ENCODE measurements at regions not wholly inside any gene's neighbourhood (a gene's known extent, or its start where the extent isn't known, plus 50 kb on each side); places are given as distances from the start of the nearest gene placed in this dataset.

DNA sequence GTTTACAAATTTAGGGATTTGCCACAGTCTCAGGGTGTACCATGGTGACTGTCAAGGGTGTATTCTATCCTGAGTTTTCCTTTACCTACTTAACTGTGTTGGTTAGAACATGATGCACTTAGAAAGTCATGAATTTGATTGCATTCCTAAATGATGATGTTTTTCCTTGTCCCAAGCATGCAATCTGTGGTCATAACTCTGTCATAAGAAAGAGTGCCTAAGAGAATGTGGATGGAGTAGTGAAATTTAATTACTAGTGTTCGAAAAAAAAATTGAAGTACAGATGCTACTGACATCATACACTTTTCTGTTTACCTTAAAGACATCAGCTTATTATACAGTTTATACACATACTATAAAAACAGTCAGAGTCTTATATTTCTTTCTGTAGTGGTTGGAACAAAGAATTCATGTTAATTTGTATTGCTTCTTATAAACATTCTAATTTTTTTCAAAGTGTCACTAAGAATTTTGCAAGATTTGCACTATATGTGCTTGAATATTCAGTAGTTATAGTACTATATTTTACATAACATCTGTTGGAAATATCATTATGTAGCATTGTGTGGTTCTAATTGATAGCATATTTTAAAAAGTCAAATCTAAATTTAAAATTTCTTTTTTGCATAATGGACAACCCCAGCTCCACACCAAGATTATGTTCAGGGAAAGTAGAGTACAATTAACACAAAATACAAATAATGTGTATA, 231.3 kb upstream of the KCNMB2 start:
- peaks cover 0 to 4% of the 10 kb centered on the region in 2 experiments for H3K4me1 ChIP-seq (ENCODE audit: control insufficient read depth in 1 of 2, insufficient read depth in 2 of 2, low read length in 2 of 2)
- H3K79me1 ChIP-seq (ENCODE audit: low read length) = no peaks in the 10 kb centered on the region
- WGBS (ENCODE audit: extremely low coverage, insufficient coverage, insufficient read length) = no CpG with 5 or more reads among the region's 1 CpG
- H2BK12ac ChIP-seq (ENCODE audit: low read length) = no peak overlapping the region
- H3K36me3 ChIP-seq (ENCODE audit: control insufficient read depth in 1 of 2, insufficient read depth in 2 of 2, low read length in 2 of 2) = no peaks in the 10 kb centered on the region
- H3K27ac ChIP-seq (ENCODE audit: low read depth, low read length) = no peak overlapping the region
- no peak overlapping the region for H3K23ac ChIP-seq (ENCODE audit: low read length)
- H2BK120ac ChIP-seq (ENCODE audit: insufficient read depth, low read length, poor library complexity) = no peak overlapping the region
- no peaks in the 10 kb centered on the region for H3K79me2 ChIP-seq (ENCODE audit: control insufficient read depth, insufficient read depth, low read length, poor library complexity)
- DNase-seq = peak in 1 of 2 donors; percentile 23
- no peaks in the 10 kb centered on the region for H3K9me3 ChIP-seq (ENCODE audit: insufficient read depth, low read depth, low read length)
- H4K12ac ChIP-seq (ENCODE audit: low read depth, low read length) = no peak overlapping the region
- H3K9ac ChIP-seq (ENCODE audit: low read length) = no peak overlapping the region
- H3K14ac ChIP-seq (ENCODE audit: low read length) = no peak overlapping the region
- H3K4me3 ChIP-seq (ENCODE audit: low read depth, low read length) = no peak overlapping the region
- H3K4me2 ChIP-seq (ENCODE audit: low read length) = no peak overlapping the region
- H3K4ac ChIP-seq (ENCODE audit: low read depth, low read length) = no peak overlapping the region
- H2BK5ac ChIP-seq (ENCODE audit: low read depth, low read length, poor library complexity) = no peak overlapping the region
- H4K91ac ChIP-seq (ENCODE audit: low read depth, low read length) = no peak overlapping the region
- no peak overlapping the region for H4K8ac ChIP-seq (ENCODE audit: low read depth, low read length)
- no peaks in the 10 kb centered on the region for H3K27me3 ChIP-seq (ENCODE audit: insufficient read depth, low read length)
- no peak overlapping the region for H2AK5ac ChIP-seq (ENCODE audit: low read length)
- no peak overlapping the region for H2AFZ ChIP-seq (ENCODE audit: insufficient read depth, low read length, poor library complexity)
- H3K18ac ChIP-seq (ENCODE audit: low read length) = no peak overlapping the region

DNA sequence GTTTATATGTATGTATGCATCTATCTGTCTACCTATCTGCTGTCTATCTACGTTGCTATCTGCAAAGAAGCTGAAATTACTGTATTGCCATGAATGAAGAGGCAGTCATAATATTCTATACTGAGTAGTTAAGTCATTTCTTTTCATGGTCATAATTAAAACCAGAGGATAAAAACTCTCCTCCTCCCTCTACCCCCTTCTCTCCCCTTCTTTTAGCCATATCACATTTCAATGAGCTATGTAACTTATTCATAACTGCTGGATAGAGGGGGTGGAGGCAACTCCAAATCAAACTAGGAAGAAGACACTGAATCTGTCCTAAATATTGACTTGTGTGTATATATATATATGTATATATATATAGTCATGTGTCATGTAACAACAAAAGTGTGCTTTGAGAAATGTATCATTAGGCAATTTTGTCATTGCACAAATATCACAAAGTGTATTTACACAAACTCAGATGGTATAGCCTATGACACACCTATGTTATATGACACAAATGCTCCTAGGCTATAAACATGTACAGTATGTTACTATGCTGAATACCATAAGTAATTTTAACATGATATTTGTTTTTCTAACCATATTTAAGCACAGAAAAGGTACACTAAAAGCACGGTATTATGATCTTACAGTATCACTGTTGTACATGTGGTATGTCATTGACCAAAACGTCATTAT, 229.7 kb upstream of the KCNMB2 start:
- H3K4me3 ChIP-seq (ENCODE audit: low read depth, low read length) = no peak overlapping the region
- no peaks in the 10 kb centered on the region for H3K79me1 ChIP-seq (ENCODE audit: low read length)
- H3K4me2 ChIP-seq (ENCODE audit: low read length) = no peak overlapping the region
- no peak overlapping the region for H4K12ac ChIP-seq (ENCODE audit: low read depth, low read length)
- H3K4me1 ChIP-seq (ENCODE audit: control insufficient read depth in 1 of 2, insufficient read depth in 2 of 2, low read length in 2 of 2) = peaks cover 0 to 4% of the 10 kb centered on the region in 2 experiments
- H3K23ac ChIP-seq (ENCODE audit: low read length) = no peak overlapping the region
- H3K4ac ChIP-seq (ENCODE audit: low read depth, low read length) = no peak overlapping the region
- no peak overlapping the region for H2AFZ ChIP-seq (ENCODE audit: insufficient read depth, low read length, poor library complexity)
- no peak overlapping the region for H3K18ac ChIP-seq (ENCODE audit: low read length)
- no peak for DNase-seq
- no peak overlapping the region for H3K27ac ChIP-seq (ENCODE audit: low read depth, low read length)
- H3K9me3 ChIP-seq (ENCODE audit: insufficient read depth, low read depth, low read length) = no peaks in the 10 kb centered on the region
- no peak overlapping the region for H2BK5ac ChIP-seq (ENCODE audit: low read depth, low read length, poor library complexity)
- H4K91ac ChIP-seq (ENCODE audit: low read depth, low read length) = no peak overlapping the region
- no CpG with 5 or more reads among the region's 3 CpGs for WGBS (ENCODE audit: extremely low coverage, insufficient coverage, insufficient read length)
- no peak overlapping the region for H2BK12ac ChIP-seq (ENCODE audit: low read length)
- H2BK120ac ChIP-seq (ENCODE audit: insufficient read depth, low read length, poor library complexity) = no peak overlapping the region
- no peak overlapping the region for H4K8ac ChIP-seq (ENCODE audit: low read depth, low read length)
- H3K79me2 ChIP-seq (ENCODE audit: control insufficient read depth, insufficient read depth, low read length, poor library complexity) = no peaks in the 10 kb centered on the region
- H3K9ac ChIP-seq (ENCODE audit: low read length) = no peak overlapping the region
- H3K14ac ChIP-seq (ENCODE audit: low read length) = no peak overlapping the region
- no peaks in the 10 kb centered on the region for H3K36me3 ChIP-seq (ENCODE audit: control insufficient read depth in 1 of 2, insufficient read depth in 2 of 2, low read length in 2 of 2)
- no peak overlapping the region for H2AK5ac ChIP-seq (ENCODE audit: low read length)
- H3K27me3 ChIP-seq (ENCODE audit: insufficient read depth, low read length) = no peaks in the 10 kb centered on the region

DNA sequence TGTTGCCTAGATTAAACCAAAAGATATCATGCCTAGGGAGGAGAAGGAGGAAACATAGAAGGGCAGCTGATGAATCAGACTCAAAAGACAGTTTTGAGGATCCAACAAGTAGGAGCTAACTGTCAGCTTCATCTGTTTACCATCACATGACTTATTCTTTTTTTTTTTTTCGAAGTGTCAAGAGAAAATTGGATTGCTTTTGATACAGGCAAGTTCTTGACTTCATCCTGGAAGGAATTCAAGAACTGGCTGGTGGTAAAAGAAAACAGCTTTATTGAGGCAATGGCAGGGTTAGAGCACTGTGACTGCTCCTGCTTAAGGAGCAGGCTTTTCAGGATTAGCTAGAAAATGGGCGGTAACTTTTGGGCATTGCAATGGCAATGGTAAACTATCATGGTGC, 227.5 kb upstream of the KCNMB2 start:
- Histone ChIP-seq H3K4me2 (ENCODE audit: low read length) (no peak overlapping the region), H3K4ac (ENCODE audit: low read depth, low read length) (no peak overlapping the region), H3K23ac (ENCODE audit: low read length) (no peak overlapping the region), H3K27ac (ENCODE audit: low read depth, low read length) (no peak overlapping the region), H4K91ac (ENCODE audit: low read depth, low read length) (peak overlapping the region; percentile 28), H2AK5ac (ENCODE audit: low read length) (no peak overlapping the region), H3K79me2 (ENCODE audit: control insufficient read depth, insufficient read depth, low read length, poor library complexity) (no peaks in the 10 kb centered on the region), H3K4me1 (ENCODE audit: control insufficient read depth in 1 of 2, insufficient read depth in 2 of 2, low read length in 2 of 2) (peaks cover 0 to 3% of the 10 kb centered on the region in 2 experiments), H2AFZ (ENCODE audit: insufficient read depth, low read length, poor library complexity) (no peak overlapping the region), H3K4me3 (ENCODE audit: low read depth, low read length) (no peak overlapping the region), H3K18ac (ENCODE audit: low read length) (no peak overlapping the region), H3K9ac (ENCODE audit: low read length) (no peak overlapping the region), H3K36me3 (ENCODE audit: control insufficient read depth in 1 of 2, insufficient read depth in 2 of 2, low read length in 2 of 2) (no peaks in the 10 kb centered on the region), H3K14ac (ENCODE audit: low read length) (no peak overlapping the region), H3K79me1 (ENCODE audit: low read length) (no peaks in the 10 kb centered on the region), H2BK120ac (ENCODE audit: insufficient read depth, low read length, poor library complexity) (no peak overlapping the region), H2BK12ac (ENCODE audit: low read length) (no peak overlapping the region), H4K12ac (ENCODE audit: low read depth, low read length) (no peak overlapping the region), H4K8ac (ENCODE audit: low read depth, low read length) (no peak overlapping the region), H2BK5ac (ENCODE audit: low read depth, low read length, poor library complexity) (no peak overlapping the region), H3K27me3 (ENCODE audit: insufficient read depth, low read length) (no peaks in the 10 kb centered on the region), H3K9me3 (ENCODE audit: insufficient read depth, low read depth, low read length) (no peaks in the 10 kb centered on the region)
- no CpG with 5 or more reads among the region's 2 CpGs for WGBS (ENCODE audit: extremely low coverage, insufficient coverage, insufficient read length)
- DNase-seq = no peak

DNA sequence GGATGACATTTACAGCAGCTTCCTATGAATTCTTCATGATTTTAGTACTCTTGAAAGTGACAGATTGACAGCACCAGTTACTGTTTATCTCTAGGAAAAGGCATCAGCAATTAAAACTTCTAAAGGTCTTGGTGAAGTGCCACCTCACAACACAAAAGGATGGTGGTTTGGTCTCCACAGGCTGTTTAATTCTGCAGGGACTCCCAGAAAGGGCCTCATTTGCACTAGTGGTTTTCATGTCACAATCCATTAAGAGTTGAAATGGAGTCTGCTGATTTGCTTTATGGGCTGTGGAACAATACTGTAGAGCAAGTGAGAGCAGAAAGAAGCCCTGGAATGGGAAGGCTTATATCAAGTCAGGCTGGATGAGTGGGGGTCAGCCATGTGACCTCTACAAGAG, 225.3 kb upstream of the KCNMB2 start:
- Histone ChIP-seq H3K14ac (ENCODE audit: low read length) (no peak overlapping the region), H3K27ac (ENCODE audit: low read depth, low read length) (no peak overlapping the region), H3K23ac (ENCODE audit: low read length) (no peak overlapping the region), H4K91ac (ENCODE audit: low read depth, low read length) (no peak overlapping the region), H3K9ac (ENCODE audit: low read length) (no peak overlapping the region), H3K27me3 (ENCODE audit: insufficient read depth, low read length) (no peaks in the 10 kb centered on the region), H4K12ac (ENCODE audit: low read depth, low read length) (no peak overlapping the region), H2AFZ (ENCODE audit: insufficient read depth, low read length, poor library complexity) (no peak overlapping the region), H2BK12ac (ENCODE audit: low read length) (no peak overlapping the region), H2BK5ac (ENCODE audit: low read depth, low read length, poor library complexity) (no peak overlapping the region), H3K79me2 (ENCODE audit: control insufficient read depth, insufficient read depth, low read length, poor library complexity) (no peaks in the 10 kb centered on the region), H3K18ac (ENCODE audit: low read length) (no peak overlapping the region), H2AK5ac (ENCODE audit: low read length) (no peak overlapping the region), H3K79me1 (ENCODE audit: low read length) (no peaks in the 10 kb centered on the region), H3K4me2 (ENCODE audit: low read length) (no peak overlapping the region), H3K4me1 (ENCODE audit: control insufficient read depth in 1 of 2, insufficient read depth in 2 of 2, low read length in 2 of 2) (peaks cover 0 to 3% of the 10 kb centered on the region in 2 experiments), H4K8ac (ENCODE audit: low read depth, low read length) (no peak overlapping the region), H3K36me3 (ENCODE audit: control insufficient read depth in 1 of 2, insufficient read depth in 2 of 2, low read length in 2 of 2) (no peaks in the 10 kb centered on the region), H3K9me3 (ENCODE audit: insufficient read depth, low read depth, low read length) (no peaks in the 10 kb centered on the region), H2BK120ac (ENCODE audit: insufficient read depth, low read length, poor library complexity) (no peak overlapping the region), H3K4ac (ENCODE audit: low read depth, low read length) (no peak overlapping the region), H3K4me3 (ENCODE audit: low read depth, low read length) (no peak overlapping the region)
- DNase-seq = no peak

All from trophoblast cell (in vitro differentiated cells and primary cell).